ENCODE measurements at regions not wholly inside any gene's neighbourhood (a gene's known extent, or its start where the extent isn't known, plus 50 kb on each side); places are given as distances from the start of the nearest gene placed in this dataset.

GRCh38 chr7:25970356-25970755 lies 181.6 kb upstream of the NFE2L3 start:
- DNase-seq (ENCODE audit: low spot score) = no peak
- POLR2A ChIA-PET = no interaction called here
- Histone ChIP-seq H4K20me1 (ENCODE audit: insufficient read depth, low read length) (no peaks in the 10 kb centered on the region), H3K9me3 (ENCODE audit: low read length) (peaks cover 4% of the 10 kb centered on the region; the same call in 1 of the 2 replicates), H3K36me3 (ENCODE audit: insufficient read depth, low read length) (no peaks in the 10 kb centered on the region), H3K4me2 (ENCODE audit: low read length) (no peak overlapping the region), H3K9me2 (ENCODE audit: insufficient read depth, low read length) (no peaks in the 10 kb centered on the region), H3K4me1 (ENCODE audit: insufficient read depth, low read length, poor library complexity, severe bottlenecking) (peaks cover 47% of the 10 kb centered on the region), H3K4me3 (ENCODE audit: low read depth, low read length, poor library complexity, severe bottlenecking) (no peak overlapping the region), H3K27ac (ENCODE audit: low read depth, low read length, poor library complexity, severe bottlenecking) (no peak overlapping the region), H2AFZ (ENCODE audit: low read length) (no peak overlapping the region), H3K79me2 (ENCODE audit: insufficient read depth, low read depth, low read length) (no peaks in the 10 kb centered on the region)
- CTCF ChIA-PET (ENCODE audit: unreplicated experiment) = no interaction called here
- TF ChIP-seq, protein P1, sequence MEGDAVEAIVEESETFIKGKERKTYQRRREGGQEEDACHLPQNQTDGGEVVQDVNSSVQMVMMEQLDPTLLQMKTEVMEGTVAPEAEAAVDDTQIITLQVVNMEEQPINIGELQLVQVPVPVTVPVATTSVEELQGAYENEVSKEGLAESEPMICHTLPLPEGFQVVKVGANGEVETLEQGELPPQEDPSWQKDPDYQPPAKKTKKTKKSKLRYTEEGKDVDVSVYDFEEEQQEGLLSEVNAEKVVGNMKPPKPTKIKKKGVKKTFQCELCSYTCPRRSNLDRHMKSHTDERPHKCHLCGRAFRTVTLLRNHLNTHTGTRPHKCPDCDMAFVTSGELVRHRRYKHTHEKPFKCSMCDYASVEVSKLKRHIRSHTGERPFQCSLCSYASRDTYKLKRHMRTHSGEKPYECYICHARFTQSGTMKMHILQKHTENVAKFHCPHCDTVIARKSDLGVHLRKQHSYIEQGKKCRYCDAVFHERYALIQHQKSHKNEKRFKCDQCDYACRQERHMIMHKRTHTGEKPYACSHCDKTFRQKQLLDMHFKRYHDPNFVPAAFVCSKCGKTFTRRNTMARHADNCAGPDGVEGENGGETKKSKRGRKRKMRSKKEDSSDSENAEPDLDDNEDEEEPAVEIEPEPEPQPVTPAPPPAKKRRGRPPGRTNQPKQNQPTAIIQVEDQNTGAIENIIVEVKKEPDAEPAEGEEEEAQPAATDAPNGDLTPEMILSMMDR (conservative IDR thresholded peaks at IDR 0.05; ENCODE audit: low read length) = no peak
- no peak for TF ChIP-seq EZH2phosphoT487 (IDR thresholded peaks at IDR 0.05; ENCODE audit: borderline replicate concordance, low read depth, low read length)
- BruUV-seq (replicated peaks) = no TSS peak
- intact Hi-C loops (cut with micrococcal nuclease; ENCODE audit: unreplicated experiment) = no loop called here

DNA sequence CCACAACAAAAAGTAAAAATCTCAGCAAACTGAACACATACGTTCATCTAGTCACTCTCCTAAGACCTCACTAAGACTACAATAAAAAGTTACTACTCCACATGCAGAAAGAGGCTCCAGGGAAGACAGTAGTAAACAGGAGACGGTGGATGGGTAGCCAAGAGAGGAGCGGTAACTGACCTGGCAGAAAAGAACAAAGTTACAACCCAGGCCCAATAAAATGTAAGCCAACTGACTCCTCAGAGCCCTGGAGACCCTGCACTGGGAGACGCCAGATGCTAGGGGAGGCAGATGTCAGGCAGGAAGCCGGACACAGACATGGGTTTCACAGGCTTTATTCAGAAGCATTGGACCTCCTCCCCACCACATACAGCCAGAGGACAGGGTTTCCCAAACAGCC lies 181.1 kb upstream of the NFE2L3 start:
- intact Hi-C loops (cut with micrococcal nuclease; ENCODE audit: unreplicated experiment) = no loop called here
- CTCF ChIA-PET (ENCODE audit: unreplicated experiment) = no interaction called here
- Histone ChIP-seq H3K9me3 (ENCODE audit: low read length) (peaks cover 5% of the 10 kb centered on the region; the same call in 1 of the 2 replicates), H2AFZ (ENCODE audit: low read length) (no peak overlapping the region), H3K36me3 (ENCODE audit: insufficient read depth, low read length) (no peaks in the 10 kb centered on the region), H3K4me2 (ENCODE audit: low read length) (no peak overlapping the region), H3K4me3 (ENCODE audit: low read depth, low read length, poor library complexity, severe bottlenecking) (no peak overlapping the region), H3K4me1 (ENCODE audit: insufficient read depth, low read length, poor library complexity, severe bottlenecking) (peaks cover 42% of the 10 kb centered on the region), H3K9me2 (ENCODE audit: insufficient read depth, low read length) (no peaks in the 10 kb centered on the region), H4K20me1 (ENCODE audit: insufficient read depth, low read length) (no peaks in the 10 kb centered on the region), H3K79me2 (ENCODE audit: insufficient read depth, low read depth, low read length) (no peaks in the 10 kb centered on the region), H3K27ac (ENCODE audit: low read depth, low read length, poor library complexity, severe bottlenecking) (no peak overlapping the region)
- POLR2A ChIA-PET = no interaction called here
- BruUV-seq (replicated peaks) = no TSS peak
- no peak for DNase-seq (ENCODE audit: low spot score)
- no peak for TF ChIP-seq EZH2phosphoT487 (IDR thresholded peaks at IDR 0.05; ENCODE audit: borderline replicate concordance, low read depth, low read length)
- TF ChIP-seq, protein P1 (conservative IDR thresholded peaks at IDR 0.05; ENCODE audit: low read length) = no peak

DNA sequence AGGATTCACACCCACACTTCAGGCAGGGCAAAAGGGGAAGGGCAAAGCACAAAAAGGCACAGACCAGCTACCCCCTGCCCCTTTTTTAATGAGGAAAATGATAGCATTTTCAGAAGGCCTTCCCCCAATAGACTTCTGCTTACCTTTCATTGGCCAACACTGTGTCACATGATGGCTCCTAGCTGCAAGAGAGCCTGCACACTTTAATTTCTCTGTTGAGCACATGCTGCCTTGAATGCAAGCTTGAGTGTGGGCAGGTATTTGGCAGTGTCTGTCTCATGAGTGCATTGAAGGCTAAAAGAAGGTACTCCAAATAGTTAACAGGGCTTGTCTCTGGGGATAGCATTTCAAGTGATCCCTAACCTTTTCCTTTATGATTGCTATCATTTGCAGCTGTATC lies 175.4 kb upstream of the NFE2L3 start:
- ChIA-PET POLR2A (no interaction called here), CTCF (ENCODE audit: unreplicated experiment) (no interaction called here)

More for the DNA sequence above, 175.4 kb upstream of the NFE2L3 start:
- intact Hi-C loops (cut with micrococcal nuclease; ENCODE audit: unreplicated experiment) = no loop called here
- TF ChIP-seq EZH2phosphoT487 (IDR thresholded peaks at IDR 0.05; ENCODE audit: borderline replicate concordance, low read depth, low read length) = no peak
- TF ChIP-seq, protein P1 (conservative IDR thresholded peaks at IDR 0.05; ENCODE audit: low read length) = no peak
- no peaks in the 10 kb centered on the region for H4K20me1 ChIP-seq (ENCODE audit: insufficient read depth, low read length)
- DNase-seq (ENCODE audit: low spot score) = no peak
- H2AFZ ChIP-seq (ENCODE audit: low read length) = no peak overlapping the region
- H3K9me2 ChIP-seq (ENCODE audit: insufficient read depth, low read length) = no peaks in the 10 kb centered on the region
- no peak overlapping the region for H3K27ac ChIP-seq (ENCODE audit: low read depth, low read length, poor library complexity, severe bottlenecking)
- H3K4me2 ChIP-seq (ENCODE audit: low read length) = no peak overlapping the region
- H3K36me3 ChIP-seq (ENCODE audit: insufficient read depth, low read length) = no peaks in the 10 kb centered on the region
- no peak overlapping the region for H3K4me3 ChIP-seq (ENCODE audit: low read depth, low read length, poor library complexity, severe bottlenecking)
- peaks cover 28% of the 10 kb centered on the region for H3K9me3 ChIP-seq (ENCODE audit: low read length)
- BruUV-seq (replicated peaks) = no TSS peak
- H3K79me2 ChIP-seq (ENCODE audit: insufficient read depth, low read depth, low read length) = no peaks in the 10 kb centered on the region
- H3K4me1 ChIP-seq (ENCODE audit: insufficient read depth, low read length, poor library complexity, severe bottlenecking) = no peaks in the 10 kb centered on the region

Data from OCI-LY7 (cell line).